Peyer's patch (tissue), 4 donors: ENCODE measurements at regions not wholly inside any gene's neighbourhood (a gene's known extent, or its start where the extent isn't known, plus 50 kb on each side); places are given as distances from the start of the nearest gene placed in this dataset.

ENCODE experiments used
- POLR2A ChIP-seq, 2 donors: fragments of 450-650 bp; IDR thresholded peaks; one replicate each; pipeline ENCODE4 v1.5.1; 2017; ENCODE audit warnings: antibody characterized with exemption in 2 of 2, mild to moderate bottlenecking in 2 of 2, moderate library complexity in 2 of 2
- TF ChIP-seq, protein P1 (sequence below), 6 experiments: fragments of 450-650 bp in 4 of 6; fragments of 200-600 bp in 2 of 6; sonication (generic) in 1 of 6; IDR thresholded peaks; one replicate each; pipeline ENCODE4 v1.5.1; 2017 to 2019; ENCODE audit warnings: antibody characterized with exemption in 6 of 6, mild to moderate bottlenecking in 3 of 6, moderate library complexity in 1 of 6

DNA sequence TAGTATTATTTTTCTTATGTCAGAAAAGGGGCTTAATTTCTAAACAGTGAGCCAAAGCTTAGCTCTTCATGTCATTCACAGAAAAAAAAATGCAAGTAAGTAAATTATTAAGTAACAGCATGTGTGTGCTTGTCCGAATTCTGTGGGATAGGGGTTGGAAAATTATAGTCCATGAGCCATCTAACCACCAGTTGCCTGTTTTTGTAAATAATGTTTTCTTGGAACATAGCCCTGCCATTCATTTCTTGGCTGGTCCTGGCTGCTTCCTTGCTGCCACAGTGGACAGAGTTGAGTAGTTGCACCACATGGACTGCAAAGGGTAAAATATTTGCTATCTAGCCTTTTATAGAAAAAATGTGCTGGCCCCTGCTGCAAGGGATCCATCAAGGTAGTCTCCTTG is 513.7 kb upstream of the WWC1 start:
- TF ChIP-seq, protein P1, sequence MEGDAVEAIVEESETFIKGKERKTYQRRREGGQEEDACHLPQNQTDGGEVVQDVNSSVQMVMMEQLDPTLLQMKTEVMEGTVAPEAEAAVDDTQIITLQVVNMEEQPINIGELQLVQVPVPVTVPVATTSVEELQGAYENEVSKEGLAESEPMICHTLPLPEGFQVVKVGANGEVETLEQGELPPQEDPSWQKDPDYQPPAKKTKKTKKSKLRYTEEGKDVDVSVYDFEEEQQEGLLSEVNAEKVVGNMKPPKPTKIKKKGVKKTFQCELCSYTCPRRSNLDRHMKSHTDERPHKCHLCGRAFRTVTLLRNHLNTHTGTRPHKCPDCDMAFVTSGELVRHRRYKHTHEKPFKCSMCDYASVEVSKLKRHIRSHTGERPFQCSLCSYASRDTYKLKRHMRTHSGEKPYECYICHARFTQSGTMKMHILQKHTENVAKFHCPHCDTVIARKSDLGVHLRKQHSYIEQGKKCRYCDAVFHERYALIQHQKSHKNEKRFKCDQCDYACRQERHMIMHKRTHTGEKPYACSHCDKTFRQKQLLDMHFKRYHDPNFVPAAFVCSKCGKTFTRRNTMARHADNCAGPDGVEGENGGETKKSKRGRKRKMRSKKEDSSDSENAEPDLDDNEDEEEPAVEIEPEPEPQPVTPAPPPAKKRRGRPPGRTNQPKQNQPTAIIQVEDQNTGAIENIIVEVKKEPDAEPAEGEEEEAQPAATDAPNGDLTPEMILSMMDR (IDR thresholded peaks at IDR 0.05): no peak
- no peak for TF ChIP-seq POLR2A (IDR thresholded peaks at IDR 0.05)
